ENCODE measurements at regions not wholly inside any gene's neighbourhood (a gene's known extent, or its start where the extent isn't known, plus 50 kb on each side); places are given as distances from the start of the nearest gene placed in this dataset.
A peak's percentile ranks its signal among the peaks of the same experiment; 100 is the strongest.

DNA sequence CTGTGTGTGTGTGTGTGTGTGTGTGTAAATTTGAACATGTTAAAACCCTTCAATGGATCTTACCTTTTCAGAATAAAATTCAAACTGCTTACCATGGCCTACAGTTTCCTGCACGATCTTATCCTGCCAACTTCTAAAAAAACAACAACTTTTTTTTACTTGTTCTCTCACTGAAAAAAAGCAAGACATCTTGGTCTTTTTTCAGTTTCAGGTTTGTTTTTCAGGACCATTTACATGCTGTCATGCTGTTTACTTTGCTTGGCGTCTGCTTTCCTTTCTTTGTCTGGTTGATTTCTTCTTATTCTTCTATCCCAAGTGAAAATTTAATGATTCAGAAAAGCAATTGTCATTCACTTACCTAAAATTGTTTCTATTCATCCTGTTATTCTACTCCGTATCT is 286.3 kb upstream of the TMEFF2 start:
- no peaks in the 10 kb centered on the region for H3K9me3 ChIP-seq (replicated peaks; ENCODE audit: insufficient read depth, low read length)
- peaks cover 3% of the 10 kb centered on the region; the same call in 1 of the 2 replicates for H3F3A ChIP-seq (ENCODE audit: insufficient read depth, low read length)
- peak overlapping the region; percentile 36; the same call in 1 of the 2 replicates for H3K27ac ChIP-seq (ENCODE audit: low read length)
- H3K4me3 ChIP-seq (ENCODE audit: low read length): no peak overlapping the region; the same call in 1 of the 2 replicates
- TF ChIP-seq, protein P1, sequence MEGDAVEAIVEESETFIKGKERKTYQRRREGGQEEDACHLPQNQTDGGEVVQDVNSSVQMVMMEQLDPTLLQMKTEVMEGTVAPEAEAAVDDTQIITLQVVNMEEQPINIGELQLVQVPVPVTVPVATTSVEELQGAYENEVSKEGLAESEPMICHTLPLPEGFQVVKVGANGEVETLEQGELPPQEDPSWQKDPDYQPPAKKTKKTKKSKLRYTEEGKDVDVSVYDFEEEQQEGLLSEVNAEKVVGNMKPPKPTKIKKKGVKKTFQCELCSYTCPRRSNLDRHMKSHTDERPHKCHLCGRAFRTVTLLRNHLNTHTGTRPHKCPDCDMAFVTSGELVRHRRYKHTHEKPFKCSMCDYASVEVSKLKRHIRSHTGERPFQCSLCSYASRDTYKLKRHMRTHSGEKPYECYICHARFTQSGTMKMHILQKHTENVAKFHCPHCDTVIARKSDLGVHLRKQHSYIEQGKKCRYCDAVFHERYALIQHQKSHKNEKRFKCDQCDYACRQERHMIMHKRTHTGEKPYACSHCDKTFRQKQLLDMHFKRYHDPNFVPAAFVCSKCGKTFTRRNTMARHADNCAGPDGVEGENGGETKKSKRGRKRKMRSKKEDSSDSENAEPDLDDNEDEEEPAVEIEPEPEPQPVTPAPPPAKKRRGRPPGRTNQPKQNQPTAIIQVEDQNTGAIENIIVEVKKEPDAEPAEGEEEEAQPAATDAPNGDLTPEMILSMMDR (IDR thresholded peaks at IDR 0.05; ENCODE audit: low read length): no peak
- TF ChIP-seq EZH2 (optimal IDR thresholded peaks at IDR 0.05; ENCODE audit: low read depth, low read length) (no peak), EZH2phosphoT487 (IDR thresholded peaks at IDR 0.05; ENCODE audit: low read length) (no peak)
- peaks cover 15% of the 10 kb centered on the region for H3K4me1 ChIP-seq (ENCODE audit: low read length)
- no peaks in the 10 kb centered on the region for H3K36me3 ChIP-seq (replicated peaks; ENCODE audit: insufficient read depth, low read length)
- peak overlapping the region; percentile 52 for H3K4me2 ChIP-seq (ENCODE audit: low read depth, low read length)
- H3K27me3 ChIP-seq (replicated peaks; ENCODE audit: insufficient read depth, low read length): no peaks in the 10 kb centered on the region
- no peak overlapping the region for H3K9ac ChIP-seq (ENCODE audit: low read length)
- no peaks in the 10 kb centered on the region for H3K9me2 ChIP-seq (replicated peaks; ENCODE audit: insufficient read depth, low read length)
- H3K79me2 ChIP-seq (ENCODE audit: low read length): no peaks in the 10 kb centered on the region
- H2AFZ ChIP-seq (ENCODE audit: low read length): peak overlapping the region; percentile 43
- peak; percentile 53 for DNase-seq
- no peaks in the 10 kb centered on the region for H4K20me1 ChIP-seq (ENCODE audit: insufficient read depth, low read length)

DNA sequence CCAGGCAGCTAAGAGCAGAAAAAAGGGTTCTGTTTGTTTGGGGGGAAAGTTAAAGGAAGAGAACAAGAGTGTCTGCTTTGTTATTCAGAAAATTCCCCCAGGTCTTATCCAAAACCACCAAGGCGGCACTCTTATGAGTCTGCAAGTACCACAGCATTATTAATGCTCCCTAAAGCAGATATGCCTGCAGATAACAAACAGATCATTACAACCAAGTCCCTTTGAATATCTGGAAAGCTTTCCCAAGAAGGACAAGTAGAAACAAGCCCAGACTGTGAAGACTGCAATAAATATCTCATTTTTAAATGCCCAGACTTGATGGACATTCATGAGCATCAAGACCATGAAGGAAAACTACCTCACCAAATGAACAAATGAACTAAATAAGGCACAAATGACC is 278.6 kb upstream of the TMEFF2 start:
- Histone ChIP-seq H3K27ac (ENCODE audit: low read length) (no peak overlapping the region), H3K36me3 (replicated peaks; ENCODE audit: insufficient read depth, low read length) (no peaks in the 10 kb centered on the region), H3K9ac (ENCODE audit: low read length) (no peak overlapping the region), H3F3A (ENCODE audit: insufficient read depth, low read length) (no peaks in the 10 kb centered on the region), H3K4me1 (ENCODE audit: low read length) (no peaks in the 10 kb centered on the region), H3K79me2 (ENCODE audit: low read length) (no peaks in the 10 kb centered on the region), H3K4me3 (ENCODE audit: low read length) (no peak overlapping the region), H3K4me2 (ENCODE audit: low read depth, low read length) (no peak overlapping the region), H3K27me3 (replicated peaks; ENCODE audit: insufficient read depth, low read length) (no peaks in the 10 kb centered on the region), H4K20me1 (ENCODE audit: insufficient read depth, low read length) (no peaks in the 10 kb centered on the region), H2AFZ (ENCODE audit: low read length) (no peak overlapping the region), H3K9me2 (replicated peaks; ENCODE audit: insufficient read depth, low read length) (no peaks in the 10 kb centered on the region), H3K9me3 (replicated peaks; ENCODE audit: insufficient read depth, low read length) (no peaks in the 10 kb centered on the region)
- no peak for TF ChIP-seq EZH2phosphoT487 (IDR thresholded peaks at IDR 0.05; ENCODE audit: low read length)
- TF ChIP-seq, protein P1 (IDR thresholded peaks at IDR 0.05; ENCODE audit: low read length): no peak
- no peak for TF ChIP-seq EZH2 (optimal IDR thresholded peaks at IDR 0.05; ENCODE audit: low read depth, low read length)
- no peak for DNase-seq

DNA sequence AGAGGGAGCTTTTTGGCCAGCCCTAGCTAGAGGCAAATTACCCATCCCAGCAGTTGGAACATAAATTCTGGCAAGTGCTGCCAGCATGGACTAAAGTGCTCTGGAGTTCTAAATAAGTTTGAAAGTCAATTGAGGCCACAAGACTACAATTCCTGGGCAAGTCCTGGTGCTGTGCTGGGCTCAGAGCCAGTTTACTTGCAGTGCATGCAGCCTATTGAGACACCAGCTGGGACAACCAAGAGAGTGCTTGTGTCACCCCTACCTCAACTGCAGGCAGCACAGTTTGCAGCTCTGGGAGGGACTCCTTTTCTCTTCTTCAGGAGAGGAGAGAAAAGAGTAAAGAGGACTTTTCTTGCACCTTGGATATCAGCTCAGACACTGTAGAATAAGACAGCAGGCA is 277.2 kb upstream of the TMEFF2 start:
- Histone ChIP-seq H3F3A (ENCODE audit: insufficient read depth, low read length) (no peaks in the 10 kb centered on the region), H3K4me2 (ENCODE audit: low read depth, low read length) (no peak overlapping the region), H3K27me3 (replicated peaks; ENCODE audit: insufficient read depth, low read length) (no peaks in the 10 kb centered on the region), H3K36me3 (replicated peaks; ENCODE audit: insufficient read depth, low read length) (no peaks in the 10 kb centered on the region), H2AFZ (ENCODE audit: low read length) (no peak overlapping the region), H3K27ac (ENCODE audit: low read length) (no peak overlapping the region), H3K9ac (ENCODE audit: low read length) (no peak overlapping the region), H3K4me1 (ENCODE audit: low read length) (no peaks in the 10 kb centered on the region), H3K79me2 (ENCODE audit: low read length) (no peaks in the 10 kb centered on the region), H3K4me3 (ENCODE audit: low read length) (no peak overlapping the region), H3K9me3 (replicated peaks; ENCODE audit: insufficient read depth, low read length) (no peaks in the 10 kb centered on the region), H3K9me2 (replicated peaks; ENCODE audit: insufficient read depth, low read length) (no peaks in the 10 kb centered on the region), H4K20me1 (ENCODE audit: insufficient read depth, low read length) (no peaks in the 10 kb centered on the region)
- no peak for DNase-seq
- no peak for TF ChIP-seq EZH2phosphoT487 (IDR thresholded peaks at IDR 0.05; ENCODE audit: low read length)
- TF ChIP-seq, protein P1 (IDR thresholded peaks at IDR 0.05; ENCODE audit: low read length): no peak
